ENCODE measurements at regions not wholly inside any gene's neighbourhood (a gene's known extent, or its start where the extent isn't known, plus 50 kb on each side); places are given as distances from the start of the nearest gene placed in this dataset.

GRCh38 chr6:104253236-104253635, 606.5 kb downstream of the HACE1 start:
- no peak overlapping the region for H2BK15ac ChIP-seq (ENCODE audit: low read length)
- no peak overlapping the region for H3K4me2 ChIP-seq (ENCODE audit: insufficient read depth in 1 of 2, low read depth in 2 of 2, low read length in 2 of 2)
- H2BK120ac ChIP-seq (replicated peaks; ENCODE audit: low read depth, low read length), result no peak overlapping the region
- H3K18ac ChIP-seq (ENCODE audit: extremely low read depth, low read length), result no peak overlapping the region
- H3K4me1 ChIP-seq (replicated peaks in 1 of 4; ENCODE audit: control insufficient read depth in 3 of 4, insufficient read depth in 4 of 4, low read length in 3 of 4), result no peaks in the 10 kb centered on the region
- H4K5ac ChIP-seq (ENCODE audit: insufficient read length, low read depth, low read length), result no peak overlapping the region
- H3K9me3 ChIP-seq (ENCODE audit: insufficient read depth in 2 of 2, low read depth in 1 of 2, low read length in 1 of 2), result no peaks in the 10 kb centered on the region
- H3K4ac ChIP-seq (replicated peaks; ENCODE audit: insufficient read length, low read depth, low read length), result no peak overlapping the region
- no peak overlapping the region for H4K91ac ChIP-seq (replicated peaks; ENCODE audit: insufficient read length, low read length)
- no peak overlapping the region for H2BK12ac ChIP-seq (ENCODE audit: low read depth, low read length)
- H2BK5ac ChIP-seq (ENCODE audit: low read depth, low read length), result no peak overlapping the region
- no peak overlapping the region for H3K14ac ChIP-seq (ENCODE audit: insufficient read length)
- 91% methylated on average over 3 of the region's 3 CpGs; no CpG with 5 or more reads in 1 of the 2 experiments for WGBS, 2 experiments (ENCODE audit: extremely low coverage in 1 of 2, insufficient coverage in 1 of 2, insufficient read length in 1 of 2, insufficient replicate concordance in 2 of 2, low coverage in 1 of 2, low lambda C conversion rate in 2 of 2, missing lambda C conversion rate in 1 of 2)
- H2AK5ac ChIP-seq (ENCODE audit: low read depth, low read length), result no peak overlapping the region
- no peak overlapping the region for H4K8ac ChIP-seq (ENCODE audit: extremely low read depth, insufficient read depth, low read length)
- H3K36me3 ChIP-seq (ENCODE audit: control insufficient read depth in 2 of 4, insufficient read depth in 4 of 4, low read length in 3 of 4), result no peaks in the 10 kb centered on the region
- no peak overlapping the region for H3K4me3 ChIP-seq (ENCODE audit: extremely low read depth in 1 of 4, insufficient read depth in 2 of 4, low read depth in 3 of 4, low read length in 4 of 4)
- H3K27ac ChIP-seq (ENCODE audit: low read depth, low read length), result no peak overlapping the region
- no peak overlapping the region for H2AFZ ChIP-seq (ENCODE audit: low read length)
- POLR2A ChIA-PET (ENCODE audit: partially characterized antibody), result no interaction called here
- H3K27me3 ChIP-seq (replicated peaks in 1 of 4; ENCODE audit: control insufficient read depth in 3 of 4, extremely low read depth in 1 of 4, insufficient read depth in 3 of 4, low read length in 3 of 4), result no peaks in the 10 kb centered on the region
- no peak overlapping the region for H3K9ac ChIP-seq (replicated peaks in 1 of 4; ENCODE audit: extremely low read depth in 1 of 4, low read depth in 3 of 4, low read length in 3 of 4)
- CTCF ChIA-PET (ENCODE audit: partially characterized antibody), result no interaction called here
- no peaks in the 10 kb centered on the region for H4K20me1 ChIP-seq (replicated peaks in 1 of 2; ENCODE audit: control insufficient read depth in 1 of 2, insufficient read depth in 2 of 2, low read length in 2 of 2)
- H3K79me2 ChIP-seq (ENCODE audit: control insufficient read depth in 1 of 2, insufficient read depth in 2 of 2, low read length in 2 of 2), result no peaks in the 10 kb centered on the region
- no peak overlapping the region for H3K56ac ChIP-seq (replicated peaks; ENCODE audit: insufficient read length, low read depth, low read length)
- no peak for DNase-seq (ENCODE audit: low read depth in 1 of 2, low spot score in 2 of 2)
- H3K23me2 ChIP-seq (ENCODE audit: low read depth, low read length), result no peaks in the 10 kb centered on the region
- no peaks in the 10 kb centered on the region for H3K79me1 ChIP-seq (ENCODE audit: low read depth, low read length)
- H3K23ac ChIP-seq (ENCODE audit: insufficient read length), result no peak overlapping the region
- no peak for FAIRE-seq
- H2BK20ac ChIP-seq (ENCODE audit: low read length), result no peak overlapping the region
- TF ChIP-seq SIRT6 (IDR thresholded peaks at IDR 0.05; ENCODE audit: low read length), result no peak
- TF ChIP-seq CEBPB (IDR thresholded peaks at IDR 0.05; ENCODE audit: low read depth, low read length), result no peak
- TF ChIP-seq TAF1 (IDR thresholded peaks at IDR 0.05; ENCODE audit: low read depth, low read length), result no peak
- no peak for TF ChIP-seq RBBP5 (IDR thresholded peaks at IDR 0.05; ENCODE audit: borderline replicate concordance, low read depth, low read length)
- no peak for TF ChIP-seq MAX (IDR thresholded peaks at IDR 0.05)
- no peak for TF ChIP-seq E2F6 (IDR thresholded peaks at IDR 0.05)
- no peak for TF ChIP-seq FOSL1 (IDR thresholded peaks at IDR 0.05; ENCODE audit: insufficient read depth, low read depth, low read length)
- no peak for TF ChIP-seq RXRA (IDR thresholded peaks at IDR 0.05; ENCODE audit: insufficient read depth, low read depth, low read length)
- TF ChIP-seq SP4 (IDR thresholded peaks at IDR 0.05; ENCODE audit: low read length), result no peak
- TF ChIP-seq NANOG (IDR thresholded peaks at IDR 0.05; ENCODE audit: insufficient read depth, low read depth, low read length, poor library complexity, severe bottlenecking), result no peak
- TF ChIP-seq ATF2 (IDR thresholded peaks at IDR 0.05; ENCODE audit: low read length), result no peak
- TF ChIP-seq PHF8 (conservative IDR thresholded peaks at IDR 0.05; ENCODE audit: low read depth, low read length), result no peak
- TF ChIP-seq SRF (IDR thresholded peaks at IDR 0.05; ENCODE audit: low read depth, low read length), result no peak

All from H1 (cell line).